HEK293 (cell line): ENCODE measurements at regions not wholly inside any gene's neighbourhood (a gene's known extent, or its start where the extent isn't known, plus 50 kb on each side); places are given as distances from the start of the nearest gene placed in this dataset.

ENCODE experiments used
- CTCF ChIA-PET: fragments of 350-600 bp; formaldehyde crosslinking; extraction: SDS; loops from one replicate; lab custom pipeline; 2021; ENCODE audit warnings: antibody characterized with exemption; lab: Yijun Ruan, JAX
- POLR2A ChIA-PET: fragments of 300-600 bp; formaldehyde crosslinking; extraction: SDS; loops from one replicate; lab custom pipeline; 2020; ENCODE audit warnings: antibody characterized with exemption, inconsistent platforms; lab: Yijun Ruan, JAX
- H3K27ac ChIP-seq: fragments of 200-500 bp; sonication (Bioruptor generic); 2 replicates; pipeline ENCODE4 v1.5.1; 2014; ENCODE audit warnings: low read depth, low read length, control low read depth, inconsistent platforms; ENCODE audit errors: extremely low read depth
- H3K36me3 ChIP-seq, 2 experiments: fragments of 200-500 bp in 1 of 2; sonication (Bioruptor generic) in 1 of 2; 1 replicate in 1 of 2; 2 replicates in 1 of 2; pipeline ENCODE4 v1.5.1; 2014 to 2017; ENCODE audit warnings: inconsistent platforms in 2 of 2, low read length in 2 of 2; ENCODE audit not compliant: control insufficient read depth in 2 of 2, insufficient read depth in 1 of 2
- H3K4me1 ChIP-seq: fragments of 200-500 bp; sonication (Bioruptor generic); 2 replicates; pipeline ENCODE4 v1.5.1; 2014; ENCODE audit warnings: mild to moderate bottlenecking, low read length, inconsistent platforms; ENCODE audit not compliant: control insufficient read depth, insufficient read depth
- H3K4me3 ChIP-seq: 2 replicates; pipeline ENCODE4 v1.5.1; 2011; ENCODE audit warnings: low read depth, mild to moderate bottlenecking, control low read depth, low read length, moderate library complexity
- H3K9me3 ChIP-seq: fragments of 200-500 bp; sonication (Bioruptor generic); 2 replicates; pipeline ENCODE4 v1.5.1; 2014; ENCODE audit warnings: low read depth, low read length, inconsistent platforms; ENCODE audit not compliant: control insufficient read depth, insufficient read depth
- GLI4 ChIP-seq: fragments of 450-650 bp; formaldehyde crosslinking; IDR thresholded peaks from 2 replicates; pipeline ENCODE4 v1.5.1; 2016; ENCODE audit warnings: missing biosample characterization, missing genetic modification characterization
- YY1 ChIP-seq: fragments of 450-650 bp; formaldehyde crosslinking; IDR thresholded peaks from 2 replicates; pipeline ENCODE4 v1.5.1; 2018; ENCODE audit warnings: missing biosample characterization, missing genetic modification characterization
- ZNF146 ChIP-seq: fragments of 450-650 bp; formaldehyde crosslinking; IDR thresholded peaks from 2 replicates; pipeline ENCODE4 v1.5.1; 2016; ENCODE audit warnings: missing biosample characterization, missing genetic modification characterization
- ZNF2 ChIP-seq: fragments of 450-650 bp; formaldehyde crosslinking; IDR thresholded peaks from 2 replicates; pipeline ENCODE4 v1.5.1; 2016; ENCODE audit warnings: missing biosample characterization, missing genetic modification characterization
- ZNF202 ChIP-seq: fragments of 450-650 bp; formaldehyde crosslinking; IDR thresholded peaks from 2 replicates; pipeline ENCODE4 v1.5.1; 2016; ENCODE audit warnings: missing biosample characterization, missing genetic modification characterization, borderline replicate concordance
- ZNF292 ChIP-seq: fragments of 450-650 bp; formaldehyde crosslinking; IDR thresholded peaks from 2 replicates; pipeline ENCODE4 v1.5.1; 2016; ENCODE audit warnings: low read depth, missing biosample characterization, missing genetic modification characterization, borderline replicate concordance
- ZNF354C ChIP-seq: fragments of 450-650 bp; formaldehyde crosslinking; IDR thresholded peaks from 2 replicates; pipeline ENCODE4 v1.5.1; 2016; ENCODE audit warnings: missing biosample characterization, missing genetic modification characterization, low read depth, borderline replicate concordance
- ZNF529 ChIP-seq: fragments of 450-650 bp; formaldehyde crosslinking; IDR thresholded peaks from 2 replicates; pipeline ENCODE4 v1.5.1; 2017; ENCODE audit warnings: missing genetic modification characterization, missing biosample characterization; ENCODE audit not compliant: insufficient replicate concordance
- ZNF624 ChIP-seq: fragments of 450-650 bp; formaldehyde crosslinking; IDR thresholded peaks from 2 replicates; pipeline ENCODE4 v1.5.1; 2017; ENCODE audit warnings: missing biosample characterization, missing genetic modification characterization
- ZNF626 ChIP-seq: fragments of 450-650 bp; sonication (Bioruptor Pico); formaldehyde crosslinking; IDR thresholded peaks from 2 replicates; pipeline ENCODE4 v1.5.1; 2018; ENCODE audit warnings: missing biosample characterization, missing genetic modification characterization, inconsistent platforms
- ZXDB ChIP-seq: fragments of 450-650 bp; formaldehyde crosslinking; IDR thresholded peaks from 2 replicates; pipeline ENCODE4 v1.5.1; 2016; ENCODE audit warnings: missing biosample characterization, missing genetic modification characterization
- TF ChIP-seq, protein P1 (sequence below): fragments of 450-650 bp; formaldehyde crosslinking; IDR thresholded peaks from 2 replicates; pipeline ENCODE4 v1.5.1; 2016; ENCODE audit warnings: missing biosample characterization, missing genetic modification characterization
- TF ChIP-seq, protein P2 (sequence below): fragments of 450-650 bp; formaldehyde crosslinking; IDR thresholded peaks from 2 replicates; pipeline ENCODE4 v1.5.1; 2016; ENCODE audit warnings: missing biosample characterization, missing genetic modification characterization
- TF ChIP-seq, protein P3 (sequence below): fragments of 450-650 bp; formaldehyde crosslinking; IDR thresholded peaks from 2 replicates; pipeline ENCODE4 v1.5.1; 2016; ENCODE audit warnings: missing biosample characterization, missing genetic modification characterization
- TF ChIP-seq, protein P4 (sequence below): fragments of 450-650 bp; formaldehyde crosslinking; IDR thresholded peaks from 2 replicates; pipeline ENCODE4 v1.5.1; 2016; ENCODE audit warnings: missing biosample characterization, missing genetic modification characterization
- TF ChIP-seq, protein P5 (sequence below): fragments of 450-650 bp; formaldehyde crosslinking; IDR thresholded peaks from 2 replicates; pipeline ENCODE4 v1.5.1; 2017; ENCODE audit warnings: missing biosample characterization, missing genetic modification characterization

DNA sequence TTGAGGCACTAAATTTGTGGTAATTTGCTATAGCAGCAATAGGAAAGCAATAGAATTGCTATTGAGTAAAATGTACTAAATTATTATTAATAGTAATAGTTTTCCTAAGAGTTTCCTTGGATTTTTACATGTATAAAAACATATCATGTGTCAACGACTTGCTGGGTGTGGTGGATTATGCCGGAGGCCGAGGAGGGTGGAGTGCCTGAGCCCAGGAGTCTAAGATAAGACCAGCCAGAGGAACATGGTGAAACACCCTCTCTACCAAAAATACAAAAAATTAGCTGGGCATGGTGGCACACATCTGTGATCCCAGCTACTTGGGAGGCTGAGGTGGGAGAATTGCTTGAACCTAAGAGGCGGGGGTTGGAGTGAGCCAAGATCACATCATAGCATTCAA is 749.9 kb downstream of the TBL1XR1 start:
- H3K9me3 ChIP-seq, result no peaks in the 10 kb centered on the region
- TF ChIP-seq ZNF626 (no peak), YY1 (tag by site-specific recombination) (no peak), ZNF202 (tag by site-specific recombination) (no peak)
- ChIA-PET CTCF (no interaction called here), POLR2A (no interaction called here)
- H3K36me3 ChIP-seq, result no peaks in the 10 kb centered on the region
- H3K27ac ChIP-seq, result no peak overlapping the region
- H3K4me1 ChIP-seq, result no peaks in the 10 kb centered on the region
- H3K4me3 ChIP-seq, result no peak overlapping the region

DNA sequence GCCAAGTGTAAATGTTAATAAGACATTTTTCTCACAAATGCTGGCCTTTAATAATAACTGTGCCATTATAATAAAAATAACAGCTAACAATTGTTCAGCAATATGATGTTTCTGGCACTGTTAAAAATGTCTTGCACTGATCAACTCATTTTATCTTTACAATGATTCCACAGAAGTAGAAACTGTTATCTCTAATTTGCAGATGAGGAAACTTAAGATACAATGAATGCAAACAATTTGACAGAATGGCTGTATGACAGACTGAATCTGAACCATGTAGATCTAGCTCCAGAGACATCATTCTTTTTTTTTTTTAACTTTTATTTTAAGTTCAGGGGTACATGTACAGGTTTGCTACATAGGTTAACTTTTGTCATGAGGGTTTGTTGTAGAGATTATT is 755.0 kb downstream of the TBL1XR1 start:
- no peak overlapping the region for H3K27ac ChIP-seq
- ChIA-PET POLR2A (no interaction called here), CTCF (no interaction called here)

DNA sequence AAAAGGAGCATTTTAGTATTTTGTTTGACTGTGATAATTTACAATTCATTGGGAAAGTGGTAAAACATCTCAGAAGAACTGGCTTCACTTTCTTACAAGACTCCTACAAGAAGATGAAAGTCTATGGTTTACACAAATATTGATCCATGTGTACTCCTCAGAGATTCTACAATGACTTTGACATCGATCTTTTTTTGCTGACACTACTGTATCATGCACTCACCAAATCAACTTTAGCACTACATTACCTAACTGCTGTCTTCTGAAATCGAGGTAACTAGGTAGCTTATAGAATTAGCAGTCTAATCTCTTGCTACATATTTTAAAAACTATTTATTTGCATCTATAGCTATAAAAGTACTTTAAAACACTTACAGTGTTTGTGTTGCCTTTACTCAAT is 757.6 kb downstream of the TBL1XR1 start:
- H3K27ac ChIP-seq, result no peak overlapping the region
- no peak for TF ChIP-seq ZNF146 (tag by site-specific recombination)
- TF ChIP-seq, protein P1, sequence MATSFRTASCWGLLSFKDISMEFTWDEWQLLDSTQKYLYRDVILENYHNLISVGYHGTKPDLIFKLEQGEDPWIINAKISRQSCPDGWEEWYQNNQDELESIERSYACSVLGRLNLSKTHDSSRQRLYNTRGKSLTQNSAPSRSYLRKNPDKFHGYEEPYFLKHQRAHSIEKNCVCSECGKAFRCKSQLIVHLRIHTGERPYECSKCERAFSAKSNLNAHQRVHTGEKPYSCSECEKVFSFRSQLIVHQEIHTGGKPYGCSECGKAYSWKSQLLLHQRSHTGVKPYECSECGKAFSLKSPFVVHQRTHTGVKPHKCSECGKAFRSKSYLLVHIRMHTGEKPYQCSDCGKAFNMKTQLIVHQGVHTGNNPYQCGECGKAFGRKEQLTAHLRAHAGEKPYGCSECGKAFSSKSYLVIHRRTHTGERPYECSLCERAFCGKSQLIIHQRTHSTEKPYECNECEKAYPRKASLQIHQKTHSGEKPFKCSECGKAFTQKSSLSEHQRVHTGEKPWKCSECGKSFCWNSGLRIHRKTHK (tag by site-specific recombination), result no peak
- TF ChIP-seq YY1 (tag by site-specific recombination), result no peak
- no peak for TF ChIP-seq ZXDB (tag by site-specific recombination)
- TF ChIP-seq, protein P2, sequence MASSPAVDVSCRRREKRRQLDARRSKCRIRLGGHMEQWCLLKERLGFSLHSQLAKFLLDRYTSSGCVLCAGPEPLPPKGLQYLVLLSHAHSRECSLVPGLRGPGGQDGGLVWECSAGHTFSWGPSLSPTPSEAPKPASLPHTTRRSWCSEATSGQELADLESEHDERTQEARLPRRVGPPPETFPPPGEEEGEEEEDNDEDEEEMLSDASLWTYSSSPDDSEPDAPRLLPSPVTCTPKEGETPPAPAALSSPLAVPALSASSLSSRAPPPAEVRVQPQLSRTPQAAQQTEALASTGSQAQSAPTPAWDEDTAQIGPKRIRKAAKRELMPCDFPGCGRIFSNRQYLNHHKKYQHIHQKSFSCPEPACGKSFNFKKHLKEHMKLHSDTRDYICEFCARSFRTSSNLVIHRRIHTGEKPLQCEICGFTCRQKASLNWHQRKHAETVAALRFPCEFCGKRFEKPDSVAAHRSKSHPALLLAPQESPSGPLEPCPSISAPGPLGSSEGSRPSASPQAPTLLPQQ (tag by site-specific recombination), result no peak
- TF ChIP-seq ZNF292 (tag by site-specific recombination), result no peak
- no peak for TF ChIP-seq GLI4 (tag by site-specific recombination)
- no peak for TF ChIP-seq ZNF2 (tag by site-specific recombination)
- TF ChIP-seq, all 188 proteins: peak for 0
- POLR2A ChIA-PET, result no interaction called here
- H3K4me1 ChIP-seq, result no peaks in the 10 kb centered on the region
- H3K4me3 ChIP-seq, result no peak overlapping the region
- CTCF ChIA-PET, result no interaction called here
- no peaks in the 10 kb centered on the region for H3K9me3 ChIP-seq
- H3K36me3 ChIP-seq, result no peaks in the 10 kb centered on the region

More for the DNA sequence above, 755.0 kb downstream of the TBL1XR1 start:
- no peaks in the 10 kb centered on the region for H3K9me3 ChIP-seq
- TF ChIP-seq, protein P3, sequence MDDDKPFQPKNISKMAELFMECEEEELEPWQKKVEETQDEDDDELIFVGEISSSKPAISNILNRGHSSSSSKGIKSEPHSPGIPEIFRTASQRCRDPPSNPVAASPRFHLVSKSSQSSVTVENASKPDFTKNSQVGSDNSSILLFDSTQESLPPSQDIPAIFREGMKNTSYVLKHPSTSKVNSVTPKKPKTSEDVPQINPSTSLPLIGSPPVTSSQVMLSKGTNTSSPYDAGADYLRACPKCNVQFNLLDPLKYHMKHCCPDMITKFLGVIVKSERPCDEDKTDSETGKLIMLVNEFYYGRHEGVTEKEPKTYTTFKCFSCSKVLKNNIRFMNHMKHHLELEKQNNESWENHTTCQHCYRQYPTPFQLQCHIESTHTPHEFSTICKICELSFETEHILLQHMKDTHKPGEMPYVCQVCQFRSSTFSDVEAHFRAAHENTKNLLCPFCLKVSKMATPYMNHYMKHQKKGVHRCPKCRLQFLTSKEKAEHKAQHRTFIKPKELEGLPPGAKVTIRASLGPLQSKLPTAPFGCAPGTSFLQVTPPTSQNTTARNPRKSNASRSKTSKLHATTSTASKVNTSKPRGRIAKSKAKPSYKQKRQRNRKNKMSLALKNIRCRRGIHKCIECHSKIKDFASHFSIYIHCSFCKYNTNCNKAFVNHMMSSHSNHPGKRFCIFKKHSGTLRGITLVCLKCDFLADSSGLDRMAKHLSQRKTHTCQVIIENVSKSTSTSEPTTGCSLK (tag by site-specific recombination), result no peak
- no peak for TF ChIP-seq ZNF354C (tag by site-specific recombination)
- no peaks in the 10 kb centered on the region for H3K4me1 ChIP-seq
- no peaks in the 10 kb centered on the region for H3K36me3 ChIP-seq
- H3K4me3 ChIP-seq, result no peak overlapping the region

DNA sequence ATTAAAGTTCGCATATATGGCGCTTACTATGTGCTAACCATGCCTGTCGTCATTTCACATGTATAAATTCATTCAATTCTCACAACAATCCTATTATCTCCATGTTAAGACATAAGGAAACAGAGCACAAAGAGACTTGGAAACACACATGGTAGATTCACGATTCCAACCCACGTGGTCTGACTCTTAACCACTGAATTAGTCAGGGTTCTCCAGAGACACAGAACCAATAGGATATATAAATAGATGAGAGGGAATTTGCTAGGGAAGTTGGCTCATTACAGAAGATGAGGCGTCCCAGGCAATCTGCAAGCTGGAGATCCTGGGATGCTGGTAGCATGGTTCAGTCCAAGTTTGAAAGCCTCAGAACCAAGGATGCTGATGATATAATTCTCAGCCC is 765.3 kb downstream of the TBL1XR1 start:
- TF ChIP-seq, protein P4, sequence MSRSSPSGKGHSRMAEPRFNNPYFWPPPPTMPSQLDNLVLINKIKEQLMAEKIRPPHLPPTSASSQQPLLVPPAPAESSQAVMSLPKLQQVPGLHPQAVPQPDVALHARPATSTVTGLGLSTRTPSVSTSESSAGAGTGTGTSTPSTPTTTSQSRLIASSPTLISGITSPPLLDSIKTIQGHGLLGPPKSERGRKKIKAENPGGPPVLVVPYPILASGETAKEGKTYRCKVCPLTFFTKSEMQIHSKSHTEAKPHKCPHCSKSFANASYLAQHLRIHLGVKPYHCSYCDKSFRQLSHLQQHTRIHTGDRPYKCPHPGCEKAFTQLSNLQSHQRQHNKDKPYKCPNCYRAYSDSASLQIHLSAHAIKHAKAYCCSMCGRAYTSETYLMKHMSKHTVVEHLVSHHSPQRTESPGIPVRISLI, result no peak
- TF ChIP-seq ZNF529 (no peak), ZNF624 (tag by site-specific recombination) (no peak)
- TF ChIP-seq, protein P5, sequence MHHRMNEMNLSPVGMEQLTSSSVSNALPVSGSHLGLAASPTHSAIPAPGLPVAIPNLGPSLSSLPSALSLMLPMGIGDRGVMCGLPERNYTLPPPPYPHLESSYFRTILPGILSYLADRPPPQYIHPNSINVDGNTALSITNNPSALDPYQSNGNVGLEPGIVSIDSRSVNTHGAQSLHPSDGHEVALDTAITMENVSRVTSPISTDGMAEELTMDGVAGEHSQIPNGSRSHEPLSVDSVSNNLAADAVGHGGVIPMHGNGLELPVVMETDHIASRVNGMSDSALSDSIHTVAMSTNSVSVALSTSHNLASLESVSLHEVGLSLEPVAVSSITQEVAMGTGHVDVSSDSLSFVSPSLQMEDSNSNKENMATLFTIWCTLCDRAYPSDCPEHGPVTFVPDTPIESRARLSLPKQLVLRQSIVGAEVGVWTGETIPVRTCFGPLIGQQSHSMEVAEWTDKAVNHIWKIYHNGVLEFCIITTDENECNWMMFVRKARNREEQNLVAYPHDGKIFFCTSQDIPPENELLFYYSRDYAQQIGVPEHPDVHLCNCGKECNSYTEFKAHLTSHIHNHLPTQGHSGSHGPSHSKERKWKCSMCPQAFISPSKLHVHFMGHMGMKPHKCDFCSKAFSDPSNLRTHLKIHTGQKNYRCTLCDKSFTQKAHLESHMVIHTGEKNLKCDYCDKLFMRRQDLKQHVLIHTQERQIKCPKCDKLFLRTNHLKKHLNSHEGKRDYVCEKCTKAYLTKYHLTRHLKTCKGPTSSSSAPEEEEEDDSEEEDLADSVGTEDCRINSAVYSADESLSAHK (tag by site-specific recombination), result no peak

More for the DNA sequence above, 765.3 kb downstream of the TBL1XR1 start:
- no peaks in the 10 kb centered on the region for H3K36me3 ChIP-seq
- no peaks in the 10 kb centered on the region for H3K4me1 ChIP-seq
- POLR2A ChIA-PET, result no interaction called here
- H3K27ac ChIP-seq, result no peak overlapping the region
- no peaks in the 10 kb centered on the region for H3K9me3 ChIP-seq
- CTCF ChIA-PET, result no interaction called here
- H3K4me3 ChIP-seq, result no peak overlapping the region
